PFSK-1 (cell line): ENCODE measurements at regions not wholly inside any gene's neighbourhood (a gene's known extent, or its start where the extent isn't known, plus 50 kb on each side); places are given as distances from the start of the nearest gene placed in this dataset.

Experiments used
- FOXP2 ChIP-seq: optimal IDR thresholded peaks from 2 replicates; pipeline ENCODE3; 2011; ENCODE audit warnings: borderline replicate concordance, control low read depth, inconsistent platforms; ENCODE audit not compliant: insufficient read depth; ENCODE audit errors: extremely low read length, extremely low read depth
- POLR2AphosphoS5 ChIP-seq: IDR thresholded peaks from 2 replicates; pipeline ENCODE4 v1.6.1; 2012; ENCODE audit warnings: low read depth, mild to moderate bottlenecking, control low read depth, low read length, moderate library complexity
- REST ChIP-seq, 2 experiments: IDR thresholded peaks; 2 replicates each; pipeline versions ENCODE4 v1.6.1 to v1.8.0; 2011 to 2012; ENCODE audit warnings: low read depth in 2 of 2, low read length in 2 of 2, control low read depth in 1 of 2, inconsistent platforms in 1 of 2, mild to moderate bottlenecking in 1 of 2, moderate library complexity in 1 of 2; ENCODE audit not compliant: insufficient read depth in 1 of 2
- SIN3A ChIP-seq: IDR thresholded peaks from 2 replicates; pipeline ENCODE4 v1.6.1; 2012; ENCODE audit warnings: mild to moderate bottlenecking, low read length, moderate library complexity, borderline replicate concordance; ENCODE audit not compliant: insufficient read depth
- TAF1 ChIP-seq: IDR thresholded peaks from 2 replicates; pipeline ENCODE4 v1.6.1; 2012; ENCODE audit warnings: low read length, control low read depth, borderline replicate concordance; ENCODE audit not compliant: insufficient read depth

GRCh38 chr12:58044966-58045365 is 103.6 kb downstream of the ATP23 start:
- TF ChIP-seq TAF1 (no peak), REST (IDR thresholded peaks at IDR 0.05; ENCODE audit: insufficient read depth in 1 of 2, low read depth in 2 of 2, low read length in 2 of 2) (no peak), POLR2AphosphoS5 (no peak), SIN3A (no peak), FOXP2 (no peak)
